Osteoblast (primary cell): ENCODE measurements at regions not wholly inside any gene's neighbourhood (a gene's known extent, or its start where the extent isn't known, plus 50 kb on each side); places are given as distances from the start of the nearest gene placed in this dataset.
"Not testable (repeated sequence)": the region's sequence is repeated elsewhere in the genome, so short reads cannot be mapped to it uniquely, and the experiment has no call there.

Source experiments
- DNase-seq: peaks from one replicate; pipeline ENCODE4 v3.0.0; 2011; ENCODE audit warnings: low spot score, mixed read lengths; ENCODE audit not compliant: insufficient read length; ENCODE audit errors: missing footprints
- H2AFZ ChIP-seq: 2 replicates; pipeline ENCODE4 v1.6.0; 2011; ENCODE audit warnings: mild to moderate bottlenecking, low read length
- H3K27ac ChIP-seq: 2 replicates; pipeline ENCODE4 v1.5.1; 2011; ENCODE audit warnings: mild to moderate bottlenecking, low read depth, low read length, moderate library complexity
- H3K27me3 ChIP-seq: 2 replicates; pipeline ENCODE4 v1.6.0; 2012; ENCODE audit warnings: mild to moderate bottlenecking, control low read depth, inconsistent platforms, low read length, moderate library complexity; ENCODE audit not compliant: insufficient read depth
- H3K36me3 ChIP-seq: 2 replicates; pipeline ENCODE4 v1.5.1; 2011; ENCODE audit warnings: mild to moderate bottlenecking, low read length, control low read depth, moderate library complexity; ENCODE audit not compliant: insufficient read depth
- H3K4me1 ChIP-seq: 2 replicates; pipeline ENCODE4 v1.5.1; 2011; ENCODE audit warnings: mild to moderate bottlenecking, low read length, control low read depth, moderate library complexity; ENCODE audit not compliant: insufficient read depth
- H3K4me2 ChIP-seq: 2 replicates; pipeline ENCODE4 v1.6.0; 2011; ENCODE audit warnings: mild to moderate bottlenecking, low read length; ENCODE audit not compliant: insufficient read depth
- H3K4me3 ChIP-seq: fragments of 200-600 bp; sonication (generic); 3 replicates; pipeline ENCODE4 v1.5.1; 2012; ENCODE audit warnings: mild to moderate bottlenecking, low read length, inconsistent platforms; ENCODE audit not compliant: insufficient read depth
- H3K79me2 ChIP-seq: 2 replicates; pipeline ENCODE4 v1.6.0; 2012; ENCODE audit warnings: mild to moderate bottlenecking, low read length, control low read depth, inconsistent platforms; ENCODE audit not compliant: insufficient read depth
- H3K9me3 ChIP-seq: 2 replicates; pipeline ENCODE4 v1.5.1; 2011; ENCODE audit warnings: low read depth, low read length, control low read depth
- H4K20me1 ChIP-seq: 2 replicates; pipeline ENCODE4 v1.6.0; 2012; ENCODE audit warnings: mild to moderate bottlenecking, low read length, control low read depth; ENCODE audit not compliant: insufficient read depth
- CTCF ChIP-seq: IDR thresholded peaks from 2 replicates; pipeline ENCODE4 v1.5.1; 2011; ENCODE audit warnings: mild to moderate bottlenecking, low read depth, low read length, moderate library complexity; ENCODE audit errors: extremely low read depth

- no peak overlapping the region for H3K4me3 ChIP-seq
- no peaks in the 10 kb centered on the region for H3K9me3 ChIP-seq
- H2AFZ ChIP-seq, result no peak overlapping the region
- no peak for TF ChIP-seq CTCF
- no peaks in the 10 kb centered on the region for H4K20me1 ChIP-seq
- no peak overlapping the region for H3K4me2 ChIP-seq
- H3K79me2 ChIP-seq, result no peaks in the 10 kb centered on the region
- peaks cover 3% of the 10 kb centered on the region for H3K27me3 ChIP-seq
- H3K27ac ChIP-seq, result no peak overlapping the region
- DNase-seq, result no peak
- H3K36me3 ChIP-seq, result no peaks in the 10 kb centered on the region
- H3K4me1 ChIP-seq, result peaks cover 5% of the 10 kb centered on the region
Measured at GRCh38 chr9:81313877-81314276, 375.5 kb downstream of the TLE1 start.

- Histone ChIP-seq H3K9me3 (no peaks in the 10 kb centered on the region), H3K4me2 (no peak overlapping the region), H3K27me3 (peaks cover 3% of the 10 kb centered on the region), H3K4me1 (no peaks in the 10 kb centered on the region), H2AFZ (no peak overlapping the region), H4K20me1 (no peaks in the 10 kb centered on the region), H3K79me2 (no peaks in the 10 kb centered on the region), H3K27ac (no peak overlapping the region), H3K36me3 (no peaks in the 10 kb centered on the region), H3K4me3 (no peak overlapping the region)
- no peak for DNase-seq
- TF ChIP-seq CTCF, result no peak
Measured at GRCh38 chr9:81312346-81312745, 377.0 kb downstream of the TLE1 start.

GRCh38 chr9:81308404-81308803 is 380.9 kb downstream of the TLE1 start:
- H4K20me1 ChIP-seq, result no peaks in the 10 kb centered on the region
- H3K4me1 ChIP-seq, result no peaks in the 10 kb centered on the region
- TF ChIP-seq CTCF, result no peak
- no peak overlapping the region for H2AFZ ChIP-seq
- no peaks in the 10 kb centered on the region for H3K36me3 ChIP-seq
- H3K79me2 ChIP-seq, result no peaks in the 10 kb centered on the region
- H3K4me2 ChIP-seq, result no peak overlapping the region
- no peak overlapping the region for H3K27ac ChIP-seq
- no peaks in the 10 kb centered on the region for H3K9me3 ChIP-seq
- H3K27me3 ChIP-seq, result peaks cover 3% of the 10 kb centered on the region
- no peak overlapping the region for H3K4me3 ChIP-seq
- no peak for DNase-seq

- not testable (repeated sequence) for H3K27ac ChIP-seq, DNase-seq, H4K20me1 ChIP-seq, H3K27me3 ChIP-seq, H3K9me3 ChIP-seq, H2AFZ ChIP-seq, H3K36me3 ChIP-seq, H3K4me1 ChIP-seq, H3K4me2 ChIP-seq, H3K79me2 ChIP-seq, H3K4me3 ChIP-seq
Measured at GRCh38 chr9:81307791-81308190, 381.6 kb downstream of the TLE1 start.
